ENCODE measurements at regions not wholly inside any gene's neighbourhood (a gene's known extent, or its start where the extent isn't known, plus 50 kb on each side); places are given as distances from the start of the nearest gene placed in this dataset.

DNA sequence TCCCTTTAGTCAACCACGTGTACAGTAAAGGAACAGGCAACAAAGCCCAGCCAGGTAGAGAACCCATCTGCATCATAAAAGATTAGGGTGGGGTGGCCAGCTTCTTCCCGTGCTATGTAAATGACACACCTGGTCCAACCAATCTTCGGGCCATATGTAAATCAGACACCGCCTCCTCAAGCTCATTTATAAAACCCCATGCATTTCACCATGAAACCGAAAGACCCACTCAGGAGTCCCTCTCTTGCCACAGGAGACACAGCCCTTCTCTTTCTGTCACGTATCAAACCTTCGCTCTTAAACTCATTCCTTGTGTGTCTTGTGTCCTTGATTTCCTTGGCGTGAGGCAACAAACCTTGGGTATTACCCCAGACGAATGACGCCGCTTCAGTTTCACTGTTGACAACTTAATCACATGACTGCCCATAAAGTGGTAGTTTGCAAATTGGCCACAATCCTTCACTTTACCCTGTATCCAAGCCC, 59.8 kb upstream of the TBPL2 start:
- DNase-seq: no peak

DNA sequence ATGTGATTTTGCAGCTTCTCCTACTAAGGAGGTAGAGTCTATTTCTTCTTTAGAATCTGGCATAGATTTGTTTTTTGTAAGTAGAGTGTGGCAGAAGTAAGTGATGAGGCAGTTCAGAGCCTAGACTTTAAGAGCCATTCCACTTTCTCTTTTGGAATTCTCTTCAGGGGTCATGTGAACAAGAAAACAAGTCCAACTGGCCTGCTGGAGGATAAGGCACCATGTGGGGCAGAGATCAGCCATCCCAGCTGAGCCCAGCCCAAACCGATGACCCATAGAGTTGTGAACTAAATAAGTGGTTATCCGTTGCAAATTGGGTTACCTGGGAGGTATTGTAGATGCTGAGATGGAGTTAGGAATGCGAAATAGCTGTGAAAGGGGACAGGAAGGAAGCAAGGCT, 60.3 kb upstream of the TBPL2 start:
- no peak for DNase-seq

GRCh38 chr14:55502746-55503284, 62.4 kb upstream of the TBPL2 start:
- DNase-seq: no peak

- DNase-seq: no peak
Measured at GRCh38 chr14:55505846-55506245, 65.4 kb upstream of the TBPL2 start.

DNA sequence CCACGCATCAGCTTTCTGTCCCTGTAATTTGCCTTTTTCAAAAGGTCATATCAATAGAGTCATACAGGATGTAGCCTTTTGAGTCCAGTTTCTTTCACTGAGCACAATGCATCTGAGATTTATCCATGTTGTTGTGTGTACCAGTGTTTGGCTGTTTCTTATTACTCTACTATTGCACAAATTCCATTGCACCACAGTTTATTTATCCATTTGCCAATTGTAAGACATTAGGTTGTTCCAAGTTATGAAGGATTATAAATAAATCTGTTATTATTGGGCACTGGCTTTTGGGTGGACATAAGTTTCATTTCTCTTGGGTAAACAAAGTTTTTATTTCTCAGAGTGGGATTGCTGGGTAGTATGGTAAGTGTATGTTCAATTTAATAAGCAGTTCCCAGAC, 68.3 kb upstream of the TBPL2 start:
- no peak for DNase-seq

DNA sequence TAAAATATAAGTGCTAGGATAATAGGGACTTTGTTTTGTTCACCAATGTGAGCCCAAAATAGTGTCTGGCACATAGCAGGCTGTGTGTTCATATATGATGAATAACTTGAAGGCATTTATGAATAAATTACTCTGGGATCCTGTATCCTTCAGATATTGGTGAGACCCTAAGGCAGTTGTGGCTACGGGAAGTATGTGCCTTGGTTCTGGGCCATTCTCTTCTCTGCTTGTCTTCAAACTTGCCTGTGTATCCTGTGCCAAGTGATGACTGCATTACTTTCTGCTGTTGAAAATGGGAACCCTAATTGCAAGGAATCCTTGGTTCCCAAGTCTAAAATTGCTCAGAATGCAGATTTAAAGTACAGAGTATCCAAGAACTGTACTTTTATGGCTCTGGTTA, 67.6 kb upstream of the KTN1 start:
- DNase-seq: no peak

GRCh38 chr14:55513491-55513890, 66.5 kb upstream of the KTN1 start:
- DNase-seq: no peak

DNA sequence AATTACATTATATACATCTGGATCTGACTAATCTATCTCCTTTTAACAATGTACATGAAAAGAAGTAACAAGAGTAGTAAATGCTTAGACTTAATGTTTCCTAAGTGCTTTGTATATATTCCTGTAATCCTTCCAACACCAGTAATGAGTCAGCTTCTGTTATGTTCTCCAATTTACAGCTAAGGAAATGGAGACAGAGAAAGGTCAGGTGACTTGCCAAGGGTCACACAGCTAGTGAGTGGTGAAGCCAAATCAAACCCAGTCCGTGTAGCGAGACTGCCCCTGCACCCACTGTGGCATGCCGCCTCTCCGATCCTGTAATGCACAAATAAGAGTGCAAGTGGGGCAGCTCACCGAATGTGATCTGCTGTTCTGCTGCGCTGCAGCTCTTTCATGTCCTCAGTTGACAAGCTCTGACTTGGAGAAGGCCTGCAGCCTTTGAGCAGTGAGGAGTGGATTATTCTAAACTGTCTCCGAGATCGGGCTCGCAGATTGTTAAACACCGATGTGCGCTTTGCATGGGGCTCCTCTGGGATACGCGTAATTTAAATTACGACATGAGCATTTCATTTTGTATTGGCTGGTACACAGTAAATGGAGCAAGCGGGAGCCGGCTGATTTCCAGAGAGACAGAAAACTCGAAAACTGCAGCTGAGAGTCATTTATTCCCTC, 65.1 kb upstream of the KTN1 start:
- DNase-seq: no peak

DNA sequence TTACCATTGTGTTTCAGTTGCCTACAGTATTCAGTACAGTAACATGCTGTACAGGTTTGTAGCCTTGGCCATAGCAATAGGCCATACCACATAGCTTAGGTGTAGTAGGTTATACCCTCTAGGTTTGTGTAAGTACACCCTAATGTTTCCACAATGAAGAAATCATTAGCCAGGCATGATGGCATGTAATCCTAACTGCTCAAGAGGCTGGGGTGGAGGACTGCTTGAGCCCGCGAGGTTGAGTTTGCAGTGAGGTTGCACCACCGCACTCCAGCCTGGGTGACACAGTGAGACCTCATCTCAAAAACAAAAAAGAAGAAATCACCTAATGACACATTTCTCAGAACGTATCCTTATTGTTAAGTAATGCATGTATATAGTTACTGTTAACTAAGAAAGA, 63.2 kb upstream of the KTN1 start:
- no peak for DNase-seq

DNA sequence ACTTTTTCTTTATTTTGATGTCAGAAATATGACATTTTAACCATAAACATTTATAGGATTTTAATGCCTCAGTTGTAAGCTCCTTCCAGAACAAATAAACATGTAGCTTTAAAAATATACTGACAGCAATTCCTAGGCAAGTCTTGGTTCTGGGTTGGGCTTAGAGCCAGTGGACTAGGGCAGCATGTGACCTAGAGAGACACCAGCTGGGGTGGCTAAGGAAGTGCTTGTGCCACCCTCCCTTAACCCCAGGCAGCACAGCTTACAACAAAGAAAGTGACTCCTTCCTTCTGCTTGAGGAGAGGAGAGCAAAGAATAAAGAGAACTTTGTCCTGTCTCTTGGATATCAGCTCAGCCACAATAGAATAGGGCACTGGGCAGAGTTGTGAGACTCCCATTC, 61.6 kb upstream of the KTN1 start:
- peak; percentile 5 to 18 for DNase-seq

DNA sequence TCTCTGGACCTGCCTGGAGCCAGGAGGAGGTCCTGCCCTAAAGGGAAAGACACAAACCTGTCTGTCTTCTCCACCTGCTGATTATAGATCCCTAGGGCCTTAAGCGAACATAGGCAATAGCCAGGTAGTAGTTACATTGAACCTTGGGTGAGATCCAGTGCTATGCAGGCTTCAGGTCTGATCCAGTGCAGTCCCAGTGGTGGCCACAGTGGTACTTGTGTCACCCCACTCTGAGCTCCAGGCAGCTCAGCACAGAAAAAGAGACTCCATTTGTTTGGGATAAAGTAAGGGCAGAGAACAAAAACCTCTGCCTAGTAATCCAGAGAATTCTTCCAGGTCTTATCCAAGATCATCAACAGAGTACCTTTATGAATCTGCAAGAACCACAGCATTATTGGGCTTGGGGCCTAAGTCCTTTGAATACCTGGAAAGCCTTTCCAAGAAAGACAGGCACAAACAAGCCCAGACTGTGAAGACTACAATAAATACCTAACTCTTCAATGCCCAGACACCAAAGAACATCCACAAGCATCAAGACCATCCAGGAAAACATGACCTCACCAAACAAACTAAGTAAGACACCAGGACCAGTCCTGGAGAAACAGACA, 60.4 kb upstream of the KTN1 start:
- DNase-seq: no peak

DNA sequence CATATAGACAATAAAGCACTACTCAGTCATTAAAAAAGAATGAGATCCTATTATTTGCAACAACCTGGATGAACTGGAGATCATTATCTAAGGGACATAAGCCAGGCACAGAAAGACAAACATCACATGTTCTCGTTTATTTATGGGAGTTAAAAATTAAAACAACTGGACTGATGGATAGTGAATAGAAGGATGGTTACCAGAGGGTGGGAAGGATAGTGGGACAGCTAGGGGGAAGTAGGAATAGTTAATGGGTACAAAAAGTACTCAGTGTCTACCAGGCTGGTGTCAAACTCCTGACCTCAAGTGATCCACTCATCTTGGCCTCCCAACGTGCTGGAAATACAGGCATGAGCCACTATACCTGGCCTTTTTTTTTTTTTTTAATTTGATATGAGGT, 56.7 kb upstream of the KTN1 start:
- DNase-seq: no peak

All from inflammatory macrophage (primary cell).